ENCODE measurements at regions not wholly inside any gene's neighbourhood (a gene's known extent, or its start where the extent isn't known, plus 50 kb on each side); places are given as distances from the start of the nearest gene placed in this dataset.

GRCh38 chr7:41024126-41024525, 678.8 kb downstream of the INHBA start:
- DNase-seq, result no peak

GRCh38 chr7:41020056-41020455, 682.8 kb downstream of the INHBA start:
- no peak for DNase-seq

DNA sequence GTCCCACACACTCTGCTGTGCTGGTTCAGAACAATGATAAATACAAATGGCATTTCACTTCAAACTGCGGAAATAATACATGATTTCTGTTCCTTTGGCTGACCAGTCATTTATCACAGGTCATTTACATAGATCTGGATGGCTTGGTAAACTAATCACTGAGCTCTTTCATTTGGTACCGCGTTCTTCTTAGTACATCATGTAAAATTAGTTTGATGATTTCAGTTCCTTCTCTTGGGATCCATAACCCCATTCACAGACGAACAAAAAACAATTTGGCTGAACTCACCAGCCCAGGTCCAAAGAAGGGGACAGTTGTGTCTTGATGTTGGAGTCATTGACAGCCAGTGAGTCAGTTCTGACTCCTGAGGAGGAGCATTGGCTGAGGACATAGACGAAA, 689.8 kb downstream of the INHBA start:
- DNase-seq, result no peak

DNA sequence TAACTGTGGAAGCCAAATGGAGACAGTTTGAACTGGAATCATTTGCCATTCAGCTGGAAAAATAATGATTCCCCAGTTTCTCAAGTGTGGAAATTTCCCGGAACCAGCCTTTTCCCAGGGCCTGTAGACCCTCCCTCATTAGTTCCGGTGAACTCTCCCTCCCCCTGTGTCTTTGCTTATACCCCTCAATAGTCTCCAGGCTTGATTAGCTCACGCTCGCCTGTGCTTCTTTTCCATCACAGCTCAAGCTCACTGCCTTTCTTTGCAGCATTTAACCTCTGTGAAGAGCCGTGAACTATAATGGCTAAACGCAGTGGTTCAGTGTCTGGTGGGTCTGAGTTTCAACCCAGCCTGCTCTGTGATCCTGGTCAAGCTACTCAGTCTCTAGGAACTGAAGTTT, 690.8 kb downstream of the INHBA start:
- DNase-seq, result no peak

DNA sequence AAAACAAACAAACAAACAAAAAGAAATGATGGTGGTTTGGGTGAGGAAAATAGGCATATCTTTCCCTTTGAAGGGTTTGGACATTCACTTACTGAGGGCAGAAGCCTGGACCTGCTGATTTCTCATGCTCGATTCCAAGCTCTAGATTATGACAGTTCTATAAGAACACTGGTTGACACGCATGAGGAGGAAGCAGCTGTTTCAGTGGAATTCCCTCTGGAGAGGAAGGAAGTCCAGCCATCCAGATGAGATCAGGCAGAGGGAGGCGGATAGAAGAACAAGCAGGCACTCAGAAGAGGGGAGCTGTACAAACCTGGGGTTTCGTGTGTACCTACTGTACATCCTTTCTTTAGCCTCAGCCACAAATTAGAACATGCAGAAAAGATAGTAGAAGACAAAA, 691.9 kb downstream of the INHBA start:
- no peak for DNase-seq

GRCh38 chr7:41010418-41010817, 692.5 kb downstream of the INHBA start:
- DNase-seq, result no peak

DNA sequence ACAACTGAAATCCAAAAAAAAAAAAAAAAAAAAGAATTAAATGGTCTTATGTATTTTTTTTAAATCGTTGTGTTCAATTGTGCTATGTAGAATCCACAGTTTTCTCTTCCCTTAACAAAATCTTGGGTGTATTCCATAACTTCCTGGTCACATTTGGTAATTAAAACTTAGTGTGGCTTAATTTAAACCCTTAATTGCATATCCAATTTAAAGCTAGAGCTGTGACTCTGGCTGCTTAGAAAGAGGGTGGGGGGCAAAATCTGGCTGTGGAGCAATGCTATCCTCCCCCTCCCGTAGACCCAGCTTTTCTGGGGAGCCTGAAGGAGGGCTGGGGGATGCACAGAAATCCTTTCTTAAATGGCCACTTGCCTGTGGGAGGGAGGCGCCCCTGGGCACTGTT, 695.1 kb downstream of the INHBA start:
- no peak for DNase-seq

GRCh38 chr7:41007351-41007751, 695.5 kb downstream of the INHBA start:
- DNase-seq, result no peak

GRCh38 chr7:41006306-41006995, 696.4 kb downstream of the INHBA start:
- DNase-seq, result no peak

DNA sequence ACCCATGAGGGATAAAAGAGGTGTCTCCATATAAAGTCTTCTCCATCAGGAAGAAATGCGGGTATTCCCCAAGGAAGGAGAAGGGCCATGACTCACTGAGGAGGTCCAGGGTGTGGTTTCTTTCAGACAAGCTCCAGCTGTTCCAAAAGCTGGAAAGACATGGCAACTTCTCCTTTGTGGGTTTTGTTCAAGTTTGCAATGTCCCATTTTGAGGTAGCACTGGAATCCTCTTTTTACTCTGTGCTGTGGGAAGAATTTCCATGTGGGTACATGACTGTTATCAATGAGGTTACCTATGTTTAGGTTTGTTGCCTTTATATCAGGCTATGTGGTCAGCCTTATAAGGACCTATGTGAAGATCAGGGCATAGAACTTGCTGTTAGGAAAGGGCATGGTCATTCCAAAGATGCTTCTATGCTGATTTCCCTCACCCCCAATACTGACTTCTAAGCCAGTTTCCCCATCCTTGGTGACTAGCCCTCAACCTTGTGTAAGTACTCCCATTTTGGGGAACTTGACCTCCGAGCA, 697.5 kb downstream of the INHBA start:
- no peak for DNase-seq

GRCh38 chr7:41003977-41004376, 698.9 kb downstream of the INHBA start:
- DNase-seq, result no peak

GRCh38 chr7:41003611-41003940, 699.3 kb downstream of the INHBA start:
- no peak for DNase-seq

- no peak for DNase-seq
Observed at GRCh38 chr7:41002741-41003610, 699.9 kb downstream of the INHBA start.

GRCh38 chr7:41000042-41000441, 702.8 kb downstream of the INHBA start:
- DNase-seq, result no peak

DNA sequence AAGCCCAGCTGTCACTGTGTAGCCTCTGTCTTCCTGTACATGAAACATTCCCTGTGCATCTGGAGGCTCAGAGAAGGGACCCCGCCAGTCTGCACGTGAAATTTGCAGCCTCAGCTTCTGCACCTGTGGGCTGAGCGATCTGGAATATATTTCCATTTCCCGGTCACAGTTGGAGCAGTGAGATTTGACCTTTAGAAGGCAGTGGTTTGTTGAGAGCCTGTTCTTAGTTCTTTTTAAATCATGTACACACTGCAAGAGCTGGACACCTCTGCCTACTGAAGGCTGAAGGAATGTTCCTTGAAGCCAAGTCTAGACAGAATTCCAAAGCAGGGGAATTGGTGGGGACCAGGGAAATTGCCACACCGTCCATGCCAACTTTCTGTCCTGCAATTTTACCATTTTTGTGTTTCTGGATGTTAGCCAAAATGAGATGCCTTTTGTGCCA, 706.6 kb downstream of the INHBA start:
- no peak for DNase-seq

DNA sequence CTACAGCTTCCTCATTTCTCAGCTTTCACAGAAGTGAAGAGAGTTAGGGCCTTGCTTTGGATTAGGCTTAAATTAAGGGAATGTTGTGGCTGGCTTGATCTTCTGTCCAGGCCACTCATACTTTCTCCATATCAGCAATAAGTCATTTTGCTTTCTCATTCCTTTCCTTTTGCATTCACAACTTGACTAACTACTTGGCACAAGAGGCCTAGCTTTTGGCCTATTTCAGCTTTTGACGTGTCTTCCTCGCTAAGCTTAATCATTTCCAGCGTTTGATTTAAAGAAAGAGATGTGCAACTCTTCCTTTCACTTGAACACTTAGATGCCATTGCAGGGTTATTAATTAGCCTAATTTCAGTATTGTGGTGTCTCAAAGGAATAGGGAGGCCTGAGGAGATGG, 712.0 kb downstream of the INHBA start:
- DNase-seq, result no peak

GRCh38 chr7:40987571-40987970, 715.3 kb downstream of the INHBA start:
- DNase-seq, result no peak

- DNase-seq, result no peak
Observed at GRCh38 chr7:40986351-40986873, 716.5 kb downstream of the INHBA start.

DNA sequence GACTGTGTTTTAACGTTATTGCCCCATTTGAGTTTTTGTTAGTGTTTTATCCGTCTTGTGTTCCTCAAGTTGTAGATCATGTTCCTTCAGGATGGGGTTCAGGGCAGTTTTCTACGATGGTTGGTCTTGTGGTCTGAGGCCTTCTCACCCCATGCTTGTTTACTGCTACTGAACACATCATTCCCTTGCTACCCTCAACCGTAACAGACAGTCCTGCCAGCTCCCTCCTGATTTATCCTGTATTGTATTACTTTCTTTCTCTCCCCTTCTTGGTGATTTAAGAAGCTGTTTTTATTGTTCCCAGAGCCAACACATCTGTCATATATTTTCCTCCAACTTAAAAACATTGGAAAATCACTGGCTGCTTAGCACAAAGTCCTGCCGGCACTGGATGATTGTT, 719.8 kb downstream of the INHBA start:
- DNase-seq, result no peak

- no peak for DNase-seq
Observed at GRCh38 chr7:40979296-40979695, 723.6 kb downstream of the INHBA start.

DNA sequence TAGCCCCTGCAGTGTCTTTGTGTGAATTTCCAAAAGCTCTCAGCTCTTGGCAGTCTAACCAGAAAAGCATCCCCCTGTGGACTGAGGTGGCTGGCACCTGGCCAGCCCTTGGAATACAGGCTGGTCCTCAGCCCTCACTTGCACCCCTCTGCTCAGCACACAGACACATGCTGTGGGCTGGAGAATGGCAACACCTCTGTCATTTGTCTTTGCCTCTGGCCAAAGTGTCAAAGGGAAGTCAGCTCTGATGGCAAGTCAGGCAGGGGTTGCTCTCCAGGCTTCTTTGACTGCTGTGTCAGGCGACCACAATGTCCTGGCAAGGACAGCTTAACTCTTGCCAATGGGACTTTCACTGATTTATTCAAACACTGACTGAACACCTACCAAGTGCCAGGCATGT, 724.8 kb downstream of the INHBA start:
- no peak for DNase-seq

GRCh38 chr7:40977533-40977932, 725.4 kb downstream of the INHBA start:
- DNase-seq, result no peak

DNA sequence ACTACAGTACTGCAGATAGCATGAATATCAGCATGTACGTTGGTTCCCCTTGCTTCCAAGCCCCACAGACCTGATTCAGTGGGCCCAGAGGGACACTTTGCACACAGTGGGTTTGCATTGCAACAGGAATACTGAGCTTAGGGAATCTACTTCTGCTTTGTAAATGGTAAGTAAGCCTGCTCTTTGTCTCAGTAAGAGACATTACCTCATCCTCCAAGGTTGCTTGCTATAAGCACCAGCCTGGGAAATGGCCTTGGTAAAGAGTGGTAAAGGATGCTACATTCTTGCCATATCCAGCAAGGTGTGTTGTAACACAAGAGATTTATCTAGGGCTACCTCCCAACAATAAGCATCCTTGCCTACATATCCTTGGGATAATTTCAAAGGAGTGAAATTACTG, 730.5 kb downstream of the INHBA start:
- DNase-seq, result no peak

GRCh38 chr7:40969641-40970040, 733.2 kb downstream of the INHBA start:
- DNase-seq, result no peak
